HG03354 (cell line): ENCODE measurements at regions not wholly inside any gene's neighbourhood (a gene's known extent, or its start where the extent isn't known, plus 50 kb on each side); places are given as distances from the start of the nearest gene placed in this dataset.

Source experiments
- ATAC-seq: cut with Tn5 transposase; IDR thresholded peaks from one replicate; pipeline ENCODE4 v1.9.1; 2021; ENCODE audit warnings: mild to moderate bottlenecking; ENCODE audit not compliant: unreplicated experiment, poor library complexity, severe bottlenecking

- ATAC-seq, result no peak
These were observed 400.6 kb downstream of the PTPRU start for GRCh38 chr1:29636936-29637335.

GRCh38 chr1:29635501-29636263, 399.4 kb downstream of the PTPRU start:
- ATAC-seq, result no peak

- ATAC-seq, result no peak
These were observed 398.5 kb downstream of the PTPRU start for GRCh38 chr1:29634746-29635335.

GRCh38 chr1:29634324-29634723, 398.0 kb downstream of the PTPRU start:
- ATAC-seq, result no peak

- ATAC-seq, result no peak
These were observed 397.4 kb downstream of the PTPRU start for GRCh38 chr1:29633771-29634170.

- ATAC-seq, result no peak
These were observed 396.7 kb downstream of the PTPRU start for GRCh38 chr1:29632806-29633615.

- ATAC-seq, result no peak
These were observed 395.8 kb downstream of the PTPRU start for GRCh38 chr1:29631836-29632805.

GRCh38 chr1:29631361-29631760, 395.0 kb downstream of the PTPRU start:
- ATAC-seq, result no peak

GRCh38 chr1:29630756-29631155, 394.4 kb downstream of the PTPRU start:
- ATAC-seq, result no peak

GRCh38 chr1:29629814-29630516, 393.6 kb downstream of the PTPRU start:
- ATAC-seq, result no peak

- ATAC-seq, result no peak
These were observed 393.1 kb downstream of the PTPRU start for GRCh38 chr1:29629401-29629800.

- no peak for ATAC-seq
These were observed 391.9 kb downstream of the PTPRU start for GRCh38 chr1:29628190-29628589.

GRCh38 chr1:29626726-29627125, 390.4 kb downstream of the PTPRU start:
- ATAC-seq, result no peak

GRCh38 chr1:29626066-29626465, 389.7 kb downstream of the PTPRU start:
- no peak for ATAC-seq

GRCh38 chr1:29625084-29625420, 388.7 kb downstream of the PTPRU start:
- no peak for ATAC-seq

GRCh38 chr1:29624320-29625083, 388.2 kb downstream of the PTPRU start:
- ATAC-seq, result no peak

- no peak for ATAC-seq
These were observed 387.2 kb downstream of the PTPRU start for GRCh38 chr1:29623501-29623900.

GRCh38 chr1:29621826-29622435, 385.6 kb downstream of the PTPRU start:
- ATAC-seq, result no peak
